Middle frontal gyrus (tissue), 1 donor: ENCODE measurements at regions not wholly inside any gene's neighbourhood (a gene's known extent, or its start where the extent isn't known, plus 50 kb on each side); places are given as distances from the start of the nearest gene placed in this dataset.

Experiments used
- DNase-seq: peaks from one replicate; pipeline ENCODE4 v3.0.0-alpha.2; 2015; ENCODE audit warnings: low spot score; ENCODE audit errors: extremely low spot score

DNA sequence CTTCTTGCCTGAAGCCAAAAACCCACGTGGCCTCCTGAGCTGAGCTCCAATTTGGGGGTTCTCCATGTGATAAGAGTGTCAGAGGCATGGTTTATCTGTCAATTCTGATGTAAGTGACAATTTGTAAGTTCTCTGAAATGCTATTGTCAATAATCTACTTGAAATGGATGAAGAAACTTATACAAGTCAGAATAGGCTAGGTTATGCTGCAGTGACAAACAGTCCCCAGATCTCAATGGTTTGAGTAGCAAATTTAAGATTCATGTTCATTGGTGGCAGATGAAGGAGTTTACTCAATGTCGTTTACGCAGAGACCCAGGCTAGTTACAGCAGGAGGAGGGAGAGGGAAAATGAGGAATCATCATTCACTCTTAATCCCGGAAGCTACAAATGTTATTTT lies 352.4 kb downstream of the KIF16B start:
- no peak for DNase-seq

DNA sequence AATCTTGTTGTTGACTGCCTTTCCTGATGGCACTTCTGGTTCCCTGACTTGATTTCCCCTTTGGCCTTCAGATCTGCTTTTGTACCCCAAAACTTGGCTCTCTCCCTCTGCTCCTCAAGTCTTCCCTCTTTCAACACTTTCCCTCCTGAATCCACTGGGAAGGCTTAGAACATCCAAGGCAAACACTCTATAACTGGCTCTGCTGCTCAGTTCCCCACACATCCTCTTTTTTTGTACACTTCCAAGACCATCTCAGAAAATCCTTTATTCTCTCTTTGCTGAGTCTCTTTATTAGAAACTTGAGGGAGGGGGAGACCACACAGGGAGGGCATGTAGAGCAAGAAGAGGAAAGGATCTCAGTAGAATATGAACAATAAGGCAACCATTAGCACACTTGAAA lies 354.1 kb downstream of the KIF16B start:
- DNase-seq = no peak

DNA sequence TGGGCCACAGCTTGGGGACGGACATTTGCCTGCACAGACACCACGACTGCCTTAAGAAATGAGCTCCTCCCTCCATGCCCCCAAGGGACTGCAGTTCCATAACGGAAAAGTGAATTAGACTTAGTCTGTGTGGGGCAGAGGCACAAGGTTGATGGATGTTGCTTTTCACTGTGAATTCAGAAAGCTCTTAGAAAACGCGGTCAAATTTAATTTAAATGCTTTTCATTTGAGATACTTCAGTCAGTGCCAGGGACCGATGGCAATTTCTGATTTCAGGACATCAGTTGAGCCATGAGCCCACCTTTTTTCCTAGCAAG lies 356.4 kb downstream of the KIF16B start:
- DNase-seq = no peak

- no peak for DNase-seq
These were observed 356.9 kb downstream of the KIF16B start for GRCh38 chr20:16216227-16216913.

- no peak for DNase-seq
These were observed 358.2 kb downstream of the KIF16B start for GRCh38 chr20:16215041-16215440.

- DNase-seq = no peak
These were observed 360.5 kb downstream of the KIF16B start for GRCh38 chr20:16212790-16213189.

GRCh38 chr20:16209951-16210361 lies 363.3 kb downstream of the KIF16B start:
- no peak for DNase-seq

DNA sequence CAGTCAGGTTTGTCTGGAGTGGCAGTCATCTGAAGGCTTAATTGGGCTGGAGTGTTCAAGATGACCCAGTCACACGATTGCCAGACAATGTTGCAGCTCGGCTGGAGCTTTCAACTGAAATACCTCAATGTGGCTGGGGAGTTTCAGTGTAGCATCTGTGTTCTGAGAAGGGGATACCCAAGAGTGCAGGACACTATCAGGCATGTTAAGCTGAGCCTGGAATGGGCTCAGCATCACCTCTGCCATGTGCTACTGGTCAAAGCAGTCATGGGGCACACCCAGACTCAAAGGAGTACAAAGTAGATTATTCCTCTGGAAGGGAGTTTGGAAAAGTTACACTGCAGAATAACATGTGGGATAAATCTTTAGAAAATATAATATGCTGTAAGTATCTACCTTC lies 363.9 kb downstream of the KIF16B start:
- DNase-seq = no peak

DNA sequence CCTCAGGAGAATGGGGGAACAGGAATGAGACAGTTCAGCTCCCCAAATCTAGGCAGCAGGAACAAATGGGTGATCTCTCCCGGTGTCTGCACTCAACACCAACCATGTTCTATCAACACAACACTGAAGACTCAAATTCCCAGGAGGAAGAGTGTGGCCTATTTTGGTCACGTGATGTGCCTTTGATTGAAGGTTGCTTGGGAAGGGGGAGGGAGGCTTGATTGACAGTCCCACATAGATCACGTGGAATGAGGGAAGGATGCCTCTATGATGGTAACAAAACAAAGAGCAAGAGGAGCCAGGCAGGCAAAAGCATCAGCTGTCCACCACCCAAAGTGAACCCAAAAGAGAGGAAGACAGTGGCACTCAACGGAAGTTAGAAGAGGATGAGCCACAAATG lies 364.8 kb downstream of the KIF16B start:
- DNase-seq = no peak

DNA sequence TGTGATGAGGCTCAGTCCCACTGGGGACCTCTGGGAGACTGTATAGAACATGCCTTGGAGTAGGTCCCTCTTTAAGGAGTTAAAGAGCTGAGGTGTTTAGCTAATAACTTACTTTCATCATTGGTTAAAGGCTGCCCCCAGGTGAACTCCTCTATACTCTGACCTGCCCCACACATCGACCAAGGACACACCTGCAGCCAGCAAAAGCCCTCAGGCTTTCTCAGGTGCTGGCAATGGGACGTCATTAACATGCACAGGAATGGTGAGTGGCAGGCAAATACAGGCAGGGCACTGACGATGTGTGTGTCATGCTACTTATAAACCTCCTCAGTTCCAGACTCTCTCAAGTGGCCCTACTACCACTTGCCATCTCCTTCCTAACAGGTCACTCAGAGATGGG lies 366.4 kb downstream of the KIF16B start:
- DNase-seq = no peak

GRCh38 chr20:16205507-16205906 lies 367.7 kb downstream of the KIF16B start:
- no peak for DNase-seq

DNA sequence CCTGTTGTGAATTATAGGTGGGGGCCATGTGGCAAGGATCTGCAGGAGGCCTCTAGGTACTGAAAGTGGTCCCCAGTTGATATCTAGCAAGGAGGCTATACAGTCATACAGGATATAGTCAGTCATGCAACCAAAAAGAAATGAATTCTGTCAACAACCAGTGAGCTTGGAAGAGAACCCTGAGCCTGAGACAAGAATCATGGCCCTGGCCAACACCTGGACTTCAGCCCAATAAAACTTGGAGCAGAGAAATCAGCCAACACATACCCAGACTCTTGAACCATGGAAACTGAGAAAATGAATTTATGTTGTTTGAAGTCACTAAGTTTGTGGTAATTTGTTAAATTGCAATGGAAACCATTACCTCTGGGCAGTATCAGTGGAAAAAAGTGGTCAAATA lies 370.2 kb downstream of the KIF16B start:
- DNase-seq = no peak

GRCh38 chr20:16201191-16201590 lies 372.1 kb downstream of the KIF16B start:
- no peak for DNase-seq

GRCh38 chr20:16197696-16198095 lies 375.6 kb downstream of the KIF16B start:
- DNase-seq = no peak

DNA sequence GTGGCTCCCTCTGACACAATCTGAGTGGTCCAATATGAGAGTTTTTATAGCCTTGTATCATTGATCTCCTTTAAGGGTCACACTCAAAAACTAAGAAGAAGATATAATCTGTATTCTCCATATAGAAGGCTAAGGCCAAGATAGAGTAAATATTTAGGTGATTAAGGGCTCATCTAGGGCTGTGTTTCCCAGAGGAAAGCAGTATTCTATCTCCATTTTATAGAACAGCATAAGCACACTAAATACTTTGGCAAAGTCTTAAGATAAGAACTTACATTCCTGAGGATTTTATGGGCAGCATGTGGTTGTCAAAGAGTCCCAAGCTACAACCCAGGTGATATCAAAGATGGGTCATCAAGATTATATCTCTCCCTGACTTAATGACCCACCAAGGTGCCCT lies 377.6 kb downstream of the KIF16B start:
- DNase-seq = no peak

DNA sequence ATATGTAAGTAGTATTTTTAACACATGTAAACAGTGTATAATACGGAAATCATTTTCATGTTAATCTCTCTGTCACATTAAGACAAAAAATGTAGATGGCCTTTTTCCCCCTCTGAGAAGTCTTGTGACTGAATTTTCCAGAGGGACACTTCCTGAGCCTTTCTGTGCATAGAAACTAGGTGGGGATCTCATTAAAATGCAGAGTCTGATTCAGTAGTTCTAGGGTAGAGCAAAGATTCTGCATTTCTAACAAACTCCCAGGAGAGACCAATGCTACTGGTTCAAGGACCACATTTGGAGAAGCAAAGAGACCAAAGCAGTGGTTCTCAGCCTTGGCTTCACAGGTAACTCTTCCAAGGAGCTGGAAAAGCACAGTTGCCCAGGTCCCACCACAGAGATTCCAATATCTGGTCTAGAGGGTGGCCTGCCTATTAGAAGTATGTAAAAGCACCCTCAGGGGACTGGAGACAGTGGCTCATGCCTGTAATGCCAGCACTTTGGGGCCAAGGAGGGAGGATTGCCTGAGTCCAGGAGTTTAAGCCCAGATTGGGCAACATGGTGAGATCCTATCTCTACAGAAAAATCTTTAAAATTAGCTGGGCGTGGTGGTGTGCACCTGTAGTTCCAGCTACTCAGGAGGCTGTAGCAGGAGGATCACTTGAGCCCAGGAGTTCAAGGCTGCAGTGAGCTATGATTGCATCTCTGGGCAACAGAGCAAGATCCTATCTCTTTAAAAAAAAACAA lies 378.5 kb downstream of the KIF16B start:
- DNase-seq = no peak

- DNase-seq = no peak
These were observed 381.8 kb downstream of the KIF16B start for GRCh38 chr20:16191496-16191895.

DNA sequence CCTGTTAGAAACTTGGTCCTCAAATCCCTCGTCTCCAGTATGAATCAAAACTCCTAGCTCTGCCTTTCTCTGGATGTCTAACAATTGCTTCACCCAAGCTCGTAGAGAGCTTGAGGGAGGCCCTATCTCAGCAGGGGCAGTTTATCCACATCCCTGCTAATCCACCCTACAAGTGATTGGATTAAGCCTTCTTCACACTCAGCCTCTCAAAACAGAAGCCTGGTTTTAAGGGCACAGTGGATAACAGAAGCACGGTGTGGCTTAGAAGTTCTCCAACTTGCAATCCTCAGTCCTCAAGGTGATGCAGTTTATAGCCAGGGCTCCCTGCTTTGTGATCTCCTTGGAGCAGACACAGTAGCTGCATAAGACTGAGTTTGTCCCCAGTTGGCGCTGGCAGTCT lies 383.9 kb downstream of the KIF16B start:
- no peak for DNase-seq

GRCh38 chr20:16187956-16188616 lies 385.2 kb downstream of the KIF16B start:
- no peak for DNase-seq

DNA sequence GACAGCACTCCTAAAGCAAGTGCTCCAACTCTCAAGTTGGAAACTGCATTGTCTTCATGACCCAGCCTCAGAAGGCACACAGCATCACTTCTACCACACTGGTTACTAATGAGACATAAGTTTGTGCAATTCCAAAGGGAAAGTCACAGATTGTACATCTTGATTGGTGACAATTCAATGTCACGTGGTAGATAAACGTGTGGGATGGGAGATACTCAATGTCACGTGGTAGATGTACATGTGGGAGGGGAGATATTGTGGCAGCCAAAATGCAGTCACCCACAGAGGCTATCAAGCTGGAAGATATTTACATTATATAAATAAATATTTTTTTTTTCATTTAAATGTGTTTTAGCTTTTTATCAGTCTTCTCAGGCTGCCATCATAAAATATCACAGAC lies 393.3 kb downstream of the KIF16B start:
- no peak for DNase-seq

DNA sequence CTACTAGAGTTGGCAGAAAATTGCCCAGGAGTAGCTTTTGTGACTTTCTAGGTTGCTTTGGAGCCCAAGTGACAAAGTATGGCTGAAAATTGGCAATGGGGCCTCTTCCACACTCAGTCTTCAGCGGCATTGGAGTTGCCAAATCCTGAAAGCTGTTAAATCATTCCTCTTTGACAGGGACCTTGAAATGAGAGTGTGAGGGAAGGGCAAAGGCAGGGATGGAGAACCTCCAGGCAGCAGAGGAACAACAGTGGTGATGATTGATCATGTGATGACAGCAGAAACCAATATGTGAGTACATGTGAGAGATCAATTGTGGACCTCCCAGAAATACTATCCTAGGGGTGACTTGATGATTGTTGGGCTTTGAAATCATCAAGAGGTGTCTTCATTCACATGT lies 393.9 kb downstream of the KIF16B start:
- DNase-seq = no peak

GRCh38 chr20:16178546-16179135 lies 394.6 kb downstream of the KIF16B start:
- no peak for DNase-seq
